T-cell (primary cell): ENCODE measurements at regions not wholly inside any gene's neighbourhood (a gene's known extent, or its start where the extent isn't known, plus 50 kb on each side); places are given as distances from the start of the nearest gene placed in this dataset.

ENCODE experiments used
- ATAC-seq, 4 experiments: fragments of 200-7000 bp in 3 of 4; fragments of 150-1000 bp in 1 of 4; cut with Tn5 transposase; replicated peaks in 1 of 4; 1 replicate in 3 of 4; 2 replicates in 1 of 4; pipeline ENCODE4 v1.10.0; 2021; ENCODE audit warnings: moderate library complexity in 3 of 4, mild to moderate bottlenecking in 2 of 4, moderate number of reproducible peaks in 1 of 4
- CTCF ChIA-PET, 2 donors: fragments of 300-600 bp; sonication (Branson Sonifier 250); formaldehyde crosslinking; loops; one replicate each; lab custom pipeline; 2022; ENCODE audit warnings: antibody characterized with exemption in 2 of 2; lab: Charles Lee
- POLR2A ChIA-PET, 2 donors: fragments of 300-600 bp; sonication (Branson Sonifier 250); formaldehyde crosslinking; loops; one replicate each; lab custom pipeline; 2022; ENCODE audit warnings: antibody characterized with exemption in 2 of 2; lab: Charles Lee
- DNase-seq, 35 experiments: peaks; one replicate each; pipeline versions ENCODE4 v3.0.0 to v3.0.0-alpha.2; 2013 to 2023
- H3K27ac ChIP-seq: one replicate; pipeline ENCODE4 v1.5.1; 2013; ENCODE audit warnings: low read length
- H3K27me3 ChIP-seq, 2 experiments: replicated peaks in 1 of 2; 1 replicate in 1 of 2; 2 replicates in 1 of 2; pipeline versions ENCODE4 v1.6.1 to v1.7.0; 2013; ENCODE audit warnings: low read length in 1 of 2, mixed read lengths in 1 of 2; ENCODE audit not compliant: control insufficient read depth in 2 of 2, insufficient read depth in 2 of 2; ENCODE audit errors: extremely low read depth in 1 of 2
- H3K36me3 ChIP-seq, 2 donors: 1 replicate in 1 of 2; 2 replicates in 1 of 2; pipeline versions ENCODE4 v1.6.1 to v1.7.0; 2013; ENCODE audit warnings: low read length in 1 of 2; ENCODE audit not compliant: control insufficient read depth in 2 of 2, insufficient read depth in 1 of 2; ENCODE audit errors: extremely low read depth in 1 of 2
- H3K4me1 ChIP-seq, 2 experiments: 1 replicate in 1 of 2; 2 replicates in 1 of 2; pipeline versions ENCODE4 v1.6.1 to v1.7.0; 2013; ENCODE audit warnings: low read length in 2 of 2, mixed read lengths in 1 of 2; ENCODE audit not compliant: insufficient read depth in 2 of 2, control insufficient read depth in 1 of 2; ENCODE audit errors: extremely low read depth in 1 of 2
- H3K4me3 ChIP-seq, 2 donors: 1 replicate in 1 of 2; 2 replicates in 1 of 2; pipeline versions ENCODE4 v1.5.1 to v1.7.0; 2013; ENCODE audit warnings: mild to moderate bottlenecking in 2 of 2, low read length in 1 of 2, moderate library complexity in 1 of 2; ENCODE audit not compliant: control insufficient read depth in 1 of 2; ENCODE audit errors: extremely low read depth in 1 of 2
- H3K9me3 ChIP-seq: 2 replicates; pipeline ENCODE4 v1.7.0; 2013
- H3K27ac Mint-ChIP-seq, 2 donors: one replicate each; pipeline ENCODE4 v1.8.0; 2020 to 2021; ENCODE audit warnings: mild to moderate bottlenecking in 2 of 2, mixed read lengths in 2 of 2
- H3K27me3 Mint-ChIP-seq, 2 donors: one replicate each; pipeline ENCODE4 v1.8.0; 2021 to 2022; ENCODE audit warnings: mixed read lengths in 2 of 2
- H3K36me3 Mint-ChIP-seq: one replicate; pipeline ENCODE4 v1.8.0; 2021; ENCODE audit warnings: mixed read lengths
- H3K4me1 Mint-ChIP-seq, 3 donors: one replicate each; pipeline ENCODE4 v1.8.0; 2020 to 2022; ENCODE audit warnings: mixed read lengths in 3 of 3, mild to moderate bottlenecking in 1 of 3
- H3K4me3 Mint-ChIP-seq, 3 donors: one replicate each; pipeline ENCODE4 v1.8.0; 2020 to 2022; ENCODE audit warnings: mild to moderate bottlenecking in 3 of 3, mixed read lengths in 3 of 3, moderate library complexity in 3 of 3
- H3K9me3 Mint-ChIP-seq, 3 donors: one replicate each; pipeline ENCODE4 v1.8.0; 2020 to 2022; ENCODE audit warnings: mixed read lengths in 3 of 3
- WGBS: methylation state at CpG from one replicate; pipeline ENCODE4 v1.1.5; 2013; ENCODE audit warnings: missing lambda C conversion rate; ENCODE audit not compliant: insufficient coverage; 5-methylcytosine and 5-hydroxymethylcytosine counted together

DNA sequence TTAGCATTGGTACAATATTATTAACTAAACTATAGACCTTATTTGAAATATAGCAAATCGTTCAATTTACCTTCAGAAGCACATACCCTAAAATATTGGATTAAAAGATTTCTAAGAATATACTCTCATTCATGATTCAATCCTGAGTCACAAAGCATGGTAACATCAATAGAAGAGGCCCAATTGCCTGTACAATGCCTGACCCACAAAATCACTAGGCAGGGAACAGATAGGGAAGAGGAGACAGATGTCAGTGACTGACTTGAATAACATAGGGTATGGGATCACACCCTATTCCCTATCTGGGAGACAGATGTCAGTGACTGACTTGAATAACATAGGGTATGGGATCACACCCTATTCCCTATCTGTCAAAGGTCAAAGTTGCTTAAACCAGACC, 611.6 kb upstream of the VRK2 start:
- Histone ChIP-seq H3K27me3 (no peaks in the 10 kb centered on the region), H3K9me3 (no peaks in the 10 kb centered on the region), H3K27ac (no peak overlapping the region), H3K4me1 (no peaks in the 10 kb centered on the region), H3K4me3 (no peak overlapping the region), H3K36me3 (no peaks in the 10 kb centered on the region)
- no CpG with 5 or more reads among the region's 1 CpG for WGBS
- ChIA-PET POLR2A (no interaction called here), CTCF (no interaction called here)
- Mint-ChIP-seq H3K27me3 (no peaks in the 10 kb centered on the region), H3K4me3 (no peak overlapping the region), H3K36me3 (no peaks in the 10 kb centered on the region), H3K9me3 (peaks cover 0 to 18% (median 17%) of the 10 kb centered on the region in 3 donors), H3K4me1 (no peaks in the 10 kb centered on the region), H3K27ac (no peak overlapping the region)
- no peak for ATAC-seq
- no peak for DNase-seq

DNA sequence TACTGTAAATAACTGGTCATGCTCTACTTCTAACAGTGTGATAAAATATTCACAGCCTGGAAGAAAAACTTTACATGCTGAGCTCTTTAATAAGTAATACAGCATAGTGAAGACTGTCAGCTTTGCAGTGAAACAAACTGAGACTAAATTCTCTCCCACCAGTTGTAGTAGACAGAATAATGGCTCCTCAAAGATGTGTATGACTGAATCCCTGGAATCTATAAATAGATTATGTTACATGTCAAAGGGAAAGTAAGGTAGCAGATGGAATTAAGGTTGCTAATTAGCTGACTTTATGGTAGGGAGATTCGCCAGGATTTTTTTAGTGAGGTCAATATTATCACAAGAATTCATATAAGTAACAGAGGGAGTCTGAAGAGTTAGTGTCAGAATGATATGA, 609.5 kb upstream of the VRK2 start:
- H3K4me3 Mint-ChIP-seq: no peak overlapping the region
- no peaks in the 10 kb centered on the region for H3K27me3 Mint-ChIP-seq
- Histone ChIP-seq H3K27ac (no peak overlapping the region), H3K4me3 (no peak overlapping the region), H3K27me3 (no peaks in the 10 kb centered on the region), H3K4me1 (no peaks in the 10 kb centered on the region), H3K36me3 (no peaks in the 10 kb centered on the region), H3K9me3 (no peaks in the 10 kb centered on the region)
- peaks cover 0 to 15% (median 14%) of the 10 kb centered on the region in 3 donors for H3K9me3 Mint-ChIP-seq
- ChIA-PET CTCF (no interaction called here), POLR2A (no interaction called here)
- WGBS: no CpG with 5 or more reads among the region's 1 CpG
- no peaks in the 10 kb centered on the region for H3K4me1 Mint-ChIP-seq
- H3K27ac Mint-ChIP-seq: no peak overlapping the region
- ATAC-seq: no peak
- no peaks in the 10 kb centered on the region for H3K36me3 Mint-ChIP-seq
- no peak for DNase-seq

DNA sequence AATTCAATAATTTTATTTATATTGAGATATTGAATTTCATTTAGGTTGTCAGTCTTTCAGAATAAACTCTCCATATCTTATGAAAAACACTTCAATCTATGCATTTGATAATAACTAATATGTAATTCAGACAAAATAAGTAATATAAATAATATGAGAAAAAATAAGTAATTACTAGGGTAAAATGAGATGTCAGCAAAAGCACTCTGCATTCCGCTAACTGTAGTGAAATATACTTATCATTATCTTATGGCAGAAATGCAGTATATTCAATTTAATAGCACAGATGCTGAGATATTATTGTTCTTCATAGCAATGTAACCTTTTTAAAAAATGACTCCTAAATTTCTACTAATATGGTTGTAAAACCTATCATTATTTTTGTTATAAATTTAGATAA, 606.2 kb upstream of the VRK2 start:
- Histone ChIP-seq H3K9me3 (no peaks in the 10 kb centered on the region), H3K4me3 (no peak overlapping the region), H3K36me3 (no peaks in the 10 kb centered on the region), H3K27me3 (no peaks in the 10 kb centered on the region), H3K4me1 (no peaks in the 10 kb centered on the region), H3K27ac (no peak overlapping the region)
- DNase-seq (no peak), ATAC-seq (no peak)
- Mint-ChIP-seq H3K27me3 (no peaks in the 10 kb centered on the region), H3K4me3 (no peak overlapping the region), H3K36me3 (no peaks in the 10 kb centered on the region), H3K4me1 (no peaks in the 10 kb centered on the region), H3K27ac (no peak overlapping the region), H3K9me3 (peaks cover 0 to 13% (median 11%) of the 10 kb centered on the region in 3 donors)
- POLR2A ChIA-PET: no interaction called here
- whole genome bisulfite sequencing: no CpG with 5 or more reads among the region's 1 CpG
- CTCF ChIA-PET: no interaction called here

DNA sequence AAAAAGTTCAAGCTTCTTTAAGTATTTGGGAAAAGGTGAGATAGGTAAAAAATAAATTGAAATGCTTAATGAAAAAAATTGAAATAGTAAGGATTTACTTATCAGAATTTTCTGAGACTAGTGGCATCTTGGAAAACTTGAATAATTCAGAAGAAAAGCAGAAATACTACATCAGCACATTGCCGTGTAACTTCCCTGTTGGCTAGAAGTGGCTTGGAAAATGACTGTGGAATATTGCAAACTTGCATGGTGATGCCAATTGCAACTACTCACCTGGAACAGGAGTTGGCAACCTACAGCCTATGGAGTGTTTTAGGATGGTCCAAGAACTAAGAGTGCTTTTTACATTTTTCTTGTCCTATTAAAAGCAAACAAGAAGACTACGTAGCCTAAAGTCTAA, 603.5 kb upstream of the VRK2 start:
- WGBS: 100% methylated on average over 1 of the region's 2 CpGs
- Mint-ChIP-seq H3K27me3 (no peaks in the 10 kb centered on the region), H3K9me3 (peaks cover 0 to 9% (median 7%) of the 10 kb centered on the region in 3 donors), H3K4me3 (no peak overlapping the region), H3K4me1 (no peaks in the 10 kb centered on the region), H3K27ac (no peak overlapping the region), H3K36me3 (no peaks in the 10 kb centered on the region)
- no peaks in the 10 kb centered on the region for H3K36me3 ChIP-seq
- ChIA-PET POLR2A (no interaction called here), CTCF (no interaction called here)
- H3K27ac ChIP-seq: no peak overlapping the region
- no peak overlapping the region for H3K4me3 ChIP-seq
- ATAC-seq (no peak), DNase-seq (no peak)
- no peaks in the 10 kb centered on the region for H3K4me1 ChIP-seq
- no peaks in the 10 kb centered on the region for H3K27me3 ChIP-seq
- H3K9me3 ChIP-seq: no peaks in the 10 kb centered on the region

DNA sequence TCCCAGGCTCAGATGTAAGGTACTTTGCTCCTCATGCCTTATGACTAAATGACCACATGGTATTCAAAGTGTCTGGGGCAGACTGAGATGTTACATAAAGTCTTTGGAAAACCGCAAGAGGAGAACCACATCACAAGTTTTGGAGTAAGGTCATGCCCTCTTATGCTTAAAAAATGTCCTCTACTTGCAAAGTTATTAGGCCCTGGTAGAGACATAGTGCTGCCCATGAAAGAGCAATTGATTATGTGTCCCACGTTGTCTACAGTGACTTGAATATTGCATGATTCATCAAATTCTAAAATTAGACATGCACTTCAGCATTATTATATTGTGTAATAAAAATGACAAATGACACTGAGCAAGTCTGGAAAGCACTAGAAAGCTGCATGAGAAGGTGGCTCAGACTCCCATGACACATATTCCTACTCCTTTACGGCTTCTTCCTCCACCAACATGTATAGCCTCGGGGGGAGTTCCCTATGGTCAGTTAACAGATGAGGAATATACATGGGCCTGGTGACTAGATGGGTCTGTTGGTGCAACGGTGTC, 602.6 kb upstream of the VRK2 start:
- Mint-ChIP-seq H3K4me1 (no peaks in the 10 kb centered on the region), H3K27ac (no peak overlapping the region), H3K27me3 (no peaks in the 10 kb centered on the region), H3K4me3 (no peak overlapping the region), H3K36me3 (no peaks in the 10 kb centered on the region), H3K9me3 (peaks cover 0 to 9% (median 7%) of the 10 kb centered on the region in 3 donors)
- POLR2A ChIA-PET: no interaction called here
- 80% methylated on average over 1 of the region's 5 CpGs for WGBS
- Histone ChIP-seq H3K4me1 (no peaks in the 10 kb centered on the region), H3K4me3 (no peak overlapping the region), H3K36me3 (no peaks in the 10 kb centered on the region), H3K9me3 (no peaks in the 10 kb centered on the region), H3K27me3 (no peaks in the 10 kb centered on the region), H3K27ac (no peak overlapping the region)
- DNase-seq (peak in 1 of 35 experiments; percentile 0), ATAC-seq (no peak)
- CTCF ChIA-PET: no interaction called here

DNA sequence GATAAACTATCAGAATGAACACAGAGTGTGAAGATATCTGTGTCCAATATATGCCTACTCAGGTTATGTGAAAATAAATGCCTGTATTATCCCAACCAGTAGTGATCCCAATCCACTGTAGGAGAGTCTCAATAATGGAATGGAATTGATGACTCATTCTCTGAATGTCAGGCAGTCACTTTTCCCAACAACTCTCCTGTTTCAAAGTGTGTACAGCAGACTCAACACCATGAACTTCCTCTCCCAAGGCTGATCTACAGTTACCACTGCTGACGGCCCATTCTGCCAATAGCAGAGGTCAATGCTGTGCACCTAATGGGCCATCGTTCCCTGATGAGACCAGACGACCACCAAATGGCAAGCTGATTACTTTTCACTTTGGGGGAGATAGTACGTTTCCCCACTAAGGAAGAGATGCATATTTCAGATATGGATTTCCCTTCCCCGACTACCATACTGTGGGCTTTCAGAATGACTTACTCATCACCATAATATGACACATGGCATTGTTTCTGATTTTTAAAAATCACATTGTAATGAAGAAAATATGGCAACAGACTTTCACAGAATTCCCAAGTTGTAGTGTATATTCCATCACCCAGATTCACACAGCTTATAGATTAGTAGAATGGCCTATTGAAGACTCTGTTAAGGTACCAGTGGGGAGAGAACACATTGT, 601.7 kb upstream of the VRK2 start:
- Mint-ChIP-seq H3K27me3 (no peaks in the 10 kb centered on the region), H3K36me3 (no peaks in the 10 kb centered on the region), H3K4me3 (no peak overlapping the region), H3K9me3 (peaks cover 0 to 10% (median 7%) of the 10 kb centered on the region in 3 donors), H3K4me1 (no peaks in the 10 kb centered on the region), H3K27ac (no peak overlapping the region)
- no peaks in the 10 kb centered on the region for H3K36me3 ChIP-seq
- no peaks in the 10 kb centered on the region for H3K4me1 ChIP-seq
- ATAC-seq: no peak
- no peak overlapping the region for H3K4me3 ChIP-seq
- no peak for DNase-seq
- POLR2A ChIA-PET: no interaction called here
- no peak overlapping the region for H3K27ac ChIP-seq
- no peaks in the 10 kb centered on the region for H3K9me3 ChIP-seq
- CTCF ChIA-PET: interaction anchor here in 1 of 2 donors (0.6 kb wide), 1 partner anchor 43 kb away, joined by 4 read pairs; no protein-coding TSS in a partner anchor
- 80% methylated on average over 1 of the region's 5 CpGs for WGBS
- no peaks in the 10 kb centered on the region for H3K27me3 ChIP-seq
